Activated CD8-positive, alpha-beta T cell treated with anti-CD3 and anti-CD28 coated beads for 36 hours (primary cell): ENCODE measurements at regions not wholly inside any gene's neighbourhood (a gene's known extent, or its start where the extent isn't known, plus 50 kb on each side); places are given as distances from the start of the nearest gene placed in this dataset.

ENCODE experiments used
- ATAC-seq: fragments of 200-7000 bp; cut with Tn5 transposase; one replicate; pipeline ENCODE4 v1.10.0; 2021; ENCODE audit warnings: mild to moderate bottlenecking, moderate library complexity
- CTCF ChIA-PET: fragments of 350-600 bp; sonication (Branson Sonifier 250); formaldehyde crosslinking; loops from one replicate; lab custom pipeline; 2021; ENCODE audit warnings: antibody characterized with exemption; lab: Charles Lee
- POLR2A ChIA-PET: fragments of 350-600 bp; sonication (Branson Sonifier 250); formaldehyde crosslinking; loops from one replicate; lab custom pipeline; 2021; ENCODE audit warnings: antibody characterized with exemption; lab: Charles Lee
- DNase-seq: peaks from one replicate; pipeline ENCODE4 v3.0.0-alpha.2; 2020
- H3K27ac Mint-ChIP-seq: one replicate; pipeline ENCODE4 v1.8.0; 2021; ENCODE audit warnings: mild to moderate bottlenecking, mixed read lengths
- H3K27me3 Mint-ChIP-seq: one replicate; pipeline ENCODE4 v1.8.0; 2021; ENCODE audit warnings: mixed read lengths
- H3K36me3 Mint-ChIP-seq: one replicate; pipeline ENCODE4 v1.8.0; 2021; ENCODE audit warnings: low read depth, mixed read lengths
- H3K4me1 Mint-ChIP-seq: one replicate; pipeline ENCODE4 v1.8.0; 2021; ENCODE audit warnings: low read depth, mixed read lengths
- H3K4me3 Mint-ChIP-seq: one replicate; pipeline ENCODE4 v1.8.0; 2021; ENCODE audit warnings: mild to moderate bottlenecking, moderate library complexity, mixed read lengths
- H3K9me3 Mint-ChIP-seq: one replicate; pipeline ENCODE4 v1.8.0; 2021; ENCODE audit warnings: mixed read lengths
- CTCF ChIP-seq: fragments of 200-600 bp; IDR thresholded peaks from one replicate; pipeline ENCODE4 v1.8.0; 2022; ENCODE audit warnings: antibody characterized with exemption, mild to moderate bottlenecking
- intact Hi-C: fragments of 100-400 bp; cut with micrococcal nuclease; formaldehyde crosslinking; loops from one replicate; pipeline ENCODE4 v1.10.0; 2022

DNA sequence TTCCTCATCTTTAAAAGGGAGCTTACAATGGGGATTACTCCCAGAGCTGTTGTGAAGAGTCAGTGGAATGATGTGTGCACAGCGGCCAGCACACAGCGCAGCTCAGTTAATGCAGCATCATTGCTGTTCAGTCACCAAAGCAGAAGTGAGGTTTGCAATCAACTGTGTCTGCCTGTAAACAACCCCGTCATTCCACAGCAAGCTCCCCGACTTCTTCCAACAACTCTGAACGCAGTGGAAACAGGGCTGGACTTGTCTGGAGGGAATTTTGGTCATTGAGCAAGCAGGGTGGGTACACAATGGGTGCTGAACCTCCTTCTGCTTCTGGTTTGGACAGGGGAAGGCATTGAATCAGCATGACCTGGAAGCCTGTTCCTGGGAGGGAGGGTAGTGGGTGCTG is 347.4 kb downstream of the PTPRU start:
- ChIA-PET CTCF (no interaction called here), POLR2A (no interaction called here)
- intact Hi-C loops = no loop called here
- Mint-ChIP-seq H3K9me3 (no peaks in the 10 kb centered on the region), H3K4me1 (no peaks in the 10 kb centered on the region), H3K4me3 (no peak overlapping the region), H3K27me3 (no peaks in the 10 kb centered on the region), H3K27ac (no peak overlapping the region), H3K36me3 (no peaks in the 10 kb centered on the region)
- TF ChIP-seq CTCF = no peak
- DNase-seq (no peak), ATAC-seq (no peak)

DNA sequence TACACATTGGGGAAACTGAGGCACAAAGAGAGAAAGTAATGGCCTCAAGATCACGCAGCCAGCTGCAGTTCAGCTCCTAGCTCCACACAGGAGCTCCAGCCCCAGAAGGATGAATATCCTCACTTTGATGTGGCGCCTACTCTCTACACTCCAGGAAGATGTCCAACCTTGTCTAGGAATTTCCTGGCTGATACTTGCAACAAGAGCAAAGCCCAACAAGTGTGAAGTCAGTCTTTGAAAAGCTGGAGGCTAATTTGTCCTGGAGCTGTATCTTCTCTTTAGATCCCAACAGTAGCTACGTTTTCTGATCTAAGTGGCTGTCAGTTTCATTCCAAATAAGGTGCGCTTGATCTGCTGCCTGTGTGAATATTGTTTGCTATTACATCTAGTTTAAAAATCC is 344.9 kb downstream of the PTPRU start:
- ChIA-PET POLR2A (no interaction called here), CTCF (no interaction called here)
- TF ChIP-seq CTCF = no peak
- Mint-ChIP-seq H3K27ac (no peak overlapping the region), H3K4me3 (no peak overlapping the region), H3K9me3 (no peaks in the 10 kb centered on the region), H3K4me1 (no peaks in the 10 kb centered on the region), H3K27me3 (no peaks in the 10 kb centered on the region), H3K36me3 (no peaks in the 10 kb centered on the region)
- no peak for DNase-seq
- intact Hi-C loops = no loop called here
- ATAC-seq = no peak

GRCh38 chr1:29579821-29580425 is 343.6 kb downstream of the PTPRU start:
- no peak for ATAC-seq
- no peak for DNase-seq
- intact Hi-C loops = no loop called here
- H3K4me3 Mint-ChIP-seq = no peak overlapping the region
- H3K27ac Mint-ChIP-seq = no peak overlapping the region
- no peak for TF ChIP-seq CTCF
- no peaks in the 10 kb centered on the region for H3K36me3 Mint-ChIP-seq
- no peaks in the 10 kb centered on the region for H3K4me1 Mint-ChIP-seq
- H3K27me3 Mint-ChIP-seq = no peaks in the 10 kb centered on the region
- ChIA-PET POLR2A (no interaction called here), CTCF (no interaction called here)
- H3K9me3 Mint-ChIP-seq = no peaks in the 10 kb centered on the region

GRCh38 chr1:29577512-29577911 is 341.2 kb downstream of the PTPRU start:
- H3K27ac Mint-ChIP-seq = no peak overlapping the region
- CTCF ChIA-PET = no interaction called here
- ATAC-seq (no peak), DNase-seq (no peak)
- POLR2A ChIA-PET = no interaction called here
- no peak for TF ChIP-seq CTCF
- H3K4me1 Mint-ChIP-seq = no peaks in the 10 kb centered on the region
- no peaks in the 10 kb centered on the region for H3K36me3 Mint-ChIP-seq
- no peaks in the 10 kb centered on the region for H3K27me3 Mint-ChIP-seq
- H3K4me3 Mint-ChIP-seq = no peak overlapping the region
- H3K9me3 Mint-ChIP-seq = no peaks in the 10 kb centered on the region
- intact Hi-C loops = no loop called here

GRCh38 chr1:29576510-29576909 is 340.2 kb downstream of the PTPRU start:
- Mint-ChIP-seq H3K27ac (no peak overlapping the region), H3K4me1 (no peaks in the 10 kb centered on the region)
- no peak for TF ChIP-seq CTCF

More at GRCh38 chr1:29576510-29576909, 340.2 kb downstream of the PTPRU start:
- intact Hi-C loops = no loop called here
- H3K36me3 Mint-ChIP-seq = no peaks in the 10 kb centered on the region
- DNase-seq = no peak
- ChIA-PET CTCF (no interaction called here), POLR2A (no interaction called here)
- no peak for ATAC-seq
- no peaks in the 10 kb centered on the region for H3K9me3 Mint-ChIP-seq
- no peaks in the 10 kb centered on the region for H3K27me3 Mint-ChIP-seq
- no peak overlapping the region for H3K4me3 Mint-ChIP-seq
